ENCODE measurements at regions not wholly inside any gene's neighbourhood (a gene's known extent, or its start where the extent isn't known, plus 50 kb on each side); places are given as distances from the start of the nearest gene placed in this dataset.

GRCh38 chr13:21997726-21998125 is 326.9 kb downstream of the FGF9 start:
- H3K36me3 ChIP-seq (ENCODE audit: control insufficient read depth, insufficient read depth, low read length), result no peaks in the 10 kb centered on the region
- no peak overlapping the region for H3K4me3 ChIP-seq (ENCODE audit: insufficient read depth, low read depth, low read length)
- no peak overlapping the region for H2BK120ac ChIP-seq (ENCODE audit: low read depth, low read length)
- intact Hi-C loops (cut with micrococcal nuclease) (no loop called here), dilution Hi-C loops (cut with HindIII; ENCODE audit: low sequenced_read_pairs, unreplicated experiment) (no loop called here), in situ Hi-C loops (cut with MboI; ENCODE audit: low sequenced_read_pairs) (no loop called here)
- ATAC-seq (ENCODE audit: low read depth), result no peak
- no peak for DNase-seq
- no peak overlapping the region for H2AK9ac ChIP-seq (replicated peaks; ENCODE audit: low read depth, low read length, poor library complexity)
- no peak overlapping the region for H4K5ac ChIP-seq (ENCODE audit: low read depth, low read length)
- no peaks in the 10 kb centered on the region for H4K20me1 ChIP-seq (ENCODE audit: insufficient read depth, low read length)
- H3K4me2 ChIP-seq (ENCODE audit: low read depth, low read length), result no peak overlapping the region
- no peaks in the 10 kb centered on the region for H3K9me3 ChIP-seq (ENCODE audit: control insufficient read depth, insufficient read depth, low read length)
- H2BK15ac ChIP-seq (ENCODE audit: low read depth, low read length), result no peak overlapping the region
- H3K9me1 ChIP-seq (ENCODE audit: insufficient read depth, low read length), result no peaks in the 10 kb centered on the region
- no peak overlapping the region for H3K27ac ChIP-seq (ENCODE audit: insufficient read depth, low read length)
- ChIA-PET CTCF (interaction anchor here (0.6 kb wide), 1 partner anchor 13 kb away, joined by 3 read pairs; no protein-coding TSS in a partner anchor), POLR2A (ENCODE audit: unreplicated experiment) (no interaction called here)
- TF ChIP-seq RCOR1 (IDR thresholded peaks at IDR 0.05; ENCODE audit: insufficient replicate concordance, low read length) (no peak), RAD21 (IDR thresholded peaks at IDR 0.05; ENCODE audit: low read length) (no peak), POLR2A (IDR thresholded peaks at IDR 0.05; ENCODE audit: low read depth, low read length) (no peak), CEBPB (IDR thresholded peaks at IDR 0.05; ENCODE audit: low read depth, low read length) (no peak), FOS (IDR thresholded peaks at IDR 0.05; ENCODE audit: low read depth, low read length) (no peak), BHLHE40 (IDR thresholded peaks at IDR 0.05; ENCODE audit: low read depth, low read length) (no peak), MAZ (IDR thresholded peaks at IDR 0.05; ENCODE audit: borderline replicate concordance, low read depth, low read length) (no peak), SMC3 (IDR thresholded peaks at IDR 0.05; ENCODE audit: low read depth, low read length) (no peak), USF2 (IDR thresholded peaks at IDR 0.05; ENCODE audit: low read depth, low read length) (no peak)
- no peak overlapping the region for H3K4ac ChIP-seq (ENCODE audit: low read depth, low read length)
- H3K4me1 ChIP-seq (ENCODE audit: control insufficient read depth, insufficient read depth, low read length), result no peaks in the 10 kb centered on the region
- no peak overlapping the region for H2AFZ ChIP-seq (replicated peaks; ENCODE audit: low read length, poor library complexity)
- H2BK5ac ChIP-seq (ENCODE audit: low read depth, low read length, poor library complexity, severe bottlenecking), result no peak overlapping the region
- H3K23ac ChIP-seq (ENCODE audit: low read depth, low read length), result no peak overlapping the region
- no peak overlapping the region for H4K91ac ChIP-seq (ENCODE audit: insufficient read depth, low read depth, low read length)
- no peak overlapping the region for H3K18ac ChIP-seq (ENCODE audit: low read depth, low read length)
- H4K8ac ChIP-seq (ENCODE audit: low read depth in 2 of 2, low read length in 2 of 2), result no peak overlapping the region
- no peaks in the 10 kb centered on the region for H3K79me1 ChIP-seq (ENCODE audit: low read depth in 1 of 2, low read length in 2 of 2)
- H3K14ac ChIP-seq (replicated peaks; ENCODE audit: low read depth, low read length), result no peak overlapping the region
- H2AK5ac ChIP-seq (ENCODE audit: low read depth, low read length), result no peak overlapping the region
- no peak overlapping the region for H2BK20ac ChIP-seq (ENCODE audit: low read depth, low read length)
- H3K9ac ChIP-seq (ENCODE audit: low read depth, low read length), result no peak overlapping the region
- WGBS, 2 experiments (ENCODE audit: extremely low coverage in 2 of 2, insufficient read length in 1 of 2), result 100% methylated on average over 1 of the region's 2 CpGs; no CpG with 5 or more reads in 1 of the 2 experiments
- H3K27me3 ChIP-seq (ENCODE audit: control insufficient read depth, insufficient read depth, low read length), result peaks cover 4% of the 10 kb centered on the region; the same call in 1 of the 2 replicates
- no TSS peak for BruUV-seq (replicated peaks)
- H3K56ac ChIP-seq (ENCODE audit: extremely low read depth, insufficient read depth, low read length), result no peak overlapping the region
